HG02588 (cell line): ENCODE measurements at regions not wholly inside any gene's neighbourhood (a gene's known extent, or its start where the extent isn't known, plus 50 kb on each side); places are given as distances from the start of the nearest gene placed in this dataset.
A peak's percentile ranks its signal among the peaks of the same experiment; 100 is the strongest.
"Not testable (repeated sequence)": the region's sequence is repeated elsewhere in the genome, so short reads cannot be mapped to it uniquely, and the experiment has no call there.

ENCODE experiments used
- ATAC-seq: cut with Tn5 transposase; IDR thresholded peaks from one replicate; pipeline ENCODE4 v1.9.1; 2021; ENCODE audit warnings: mild to moderate bottlenecking, moderate library complexity; ENCODE audit not compliant: unreplicated experiment

DNA sequence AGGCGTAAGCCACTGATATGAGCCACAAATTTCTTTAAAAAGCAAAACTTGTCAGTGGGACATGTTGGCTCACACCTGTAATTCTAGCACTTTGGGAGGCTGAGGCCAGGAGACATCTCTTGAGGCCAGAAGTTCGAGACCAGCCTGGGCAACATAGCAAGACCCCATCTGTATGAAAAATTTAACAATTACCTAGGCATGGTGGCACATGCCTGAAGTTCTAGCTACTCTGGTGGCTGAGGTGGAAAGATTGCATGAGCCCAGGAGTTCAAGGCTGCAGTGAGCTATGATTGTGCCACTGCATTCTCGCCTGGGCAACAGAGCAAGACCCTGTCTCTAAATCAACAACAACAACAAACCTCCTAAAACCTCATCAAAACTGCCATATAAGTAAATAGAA lies 147.6 kb upstream of the BARHL2 start:
- ATAC-seq: no peak

DNA sequence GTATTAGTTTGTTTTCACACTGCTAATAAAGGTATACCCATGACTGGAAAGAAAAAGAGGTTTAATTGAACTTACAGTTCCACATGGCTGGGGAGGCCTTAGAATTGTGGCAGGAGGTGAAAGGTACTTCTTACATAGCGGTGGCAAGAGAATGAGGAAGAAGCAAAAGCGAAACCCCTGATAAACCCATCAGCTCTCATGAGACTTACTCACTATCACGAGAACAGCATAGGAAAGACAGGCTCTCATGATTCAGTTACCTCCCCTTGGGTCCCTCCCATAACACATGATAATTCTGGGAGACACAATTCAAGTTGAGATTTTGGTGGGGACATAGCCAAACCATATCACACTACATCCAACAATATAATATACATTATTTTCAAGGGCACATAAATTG lies 145.7 kb upstream of the BARHL2 start:
- no peak for ATAC-seq

DNA sequence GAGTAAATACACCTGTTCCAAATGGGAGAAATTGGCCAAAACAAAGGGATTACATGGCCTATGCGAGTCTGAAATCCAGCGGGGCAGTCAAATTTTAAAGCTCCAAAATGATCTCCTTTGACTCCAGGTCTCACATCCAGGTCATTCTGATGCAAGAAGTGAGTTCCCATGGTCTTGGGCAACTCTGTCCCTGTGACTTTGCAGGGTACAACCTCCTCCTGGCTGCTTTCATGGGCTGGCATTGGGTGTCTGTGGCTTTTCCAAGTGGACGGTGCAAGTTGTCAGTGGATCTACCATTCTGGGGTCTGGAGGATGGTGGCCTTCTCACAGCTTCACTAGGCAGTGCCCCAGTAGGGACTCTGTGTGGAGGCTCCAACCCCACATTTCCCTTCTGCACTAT lies 144.3 kb upstream of the BARHL2 start:
- not testable (repeated sequence) for ATAC-seq

DNA sequence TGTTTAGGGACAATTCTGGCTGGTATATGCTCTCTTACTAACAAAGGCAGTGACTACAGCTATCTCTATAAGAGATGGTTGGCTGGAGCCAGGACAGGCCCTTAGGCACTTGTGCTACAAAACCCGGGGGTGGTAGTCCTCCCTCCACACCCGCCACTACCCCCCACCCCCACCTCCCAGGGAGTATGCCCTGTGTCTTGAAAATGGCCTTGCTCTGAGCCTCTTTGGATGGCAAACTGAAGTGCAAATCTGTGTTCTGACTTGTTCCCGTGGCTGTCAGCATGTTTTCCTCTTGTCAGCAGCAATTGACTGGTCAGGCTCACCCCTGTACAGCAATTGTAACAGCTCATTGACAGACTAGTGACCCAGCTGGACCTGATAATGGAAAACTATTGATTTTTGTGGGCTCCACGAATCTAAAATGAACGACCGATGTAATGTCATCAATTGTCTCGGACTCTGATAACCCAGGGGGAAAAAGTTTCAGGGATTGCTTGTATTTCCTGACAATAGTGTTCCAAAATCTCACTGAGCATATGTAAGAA lies 139.4 kb upstream of the BARHL2 start:
- ATAC-seq: no peak

DNA sequence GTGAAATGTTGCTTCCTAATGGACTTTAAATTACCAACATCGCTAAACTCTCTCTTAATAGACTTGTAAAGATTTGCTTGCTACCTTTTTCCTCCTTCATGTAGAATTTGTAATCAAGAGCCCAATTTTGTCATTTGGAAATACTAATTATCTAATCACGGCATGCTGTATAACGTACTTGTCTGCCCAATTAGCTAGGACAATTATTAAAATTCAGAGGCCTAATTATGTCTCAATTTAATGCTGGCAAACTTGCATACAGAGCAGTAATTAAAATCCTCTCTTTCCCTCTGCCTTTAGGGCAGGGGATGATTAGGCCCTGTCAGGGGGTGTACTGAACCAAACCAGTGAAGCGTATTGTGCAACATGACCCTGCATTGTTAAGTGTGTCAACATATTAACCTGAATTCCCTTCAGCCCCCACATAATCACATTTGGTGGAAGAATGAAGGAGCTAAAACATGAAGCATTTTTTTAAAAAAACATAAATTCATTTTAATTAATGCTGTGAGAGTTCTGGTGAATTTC lies 137.4 kb upstream of the BARHL2 start:
- ATAC-seq: no peak

DNA sequence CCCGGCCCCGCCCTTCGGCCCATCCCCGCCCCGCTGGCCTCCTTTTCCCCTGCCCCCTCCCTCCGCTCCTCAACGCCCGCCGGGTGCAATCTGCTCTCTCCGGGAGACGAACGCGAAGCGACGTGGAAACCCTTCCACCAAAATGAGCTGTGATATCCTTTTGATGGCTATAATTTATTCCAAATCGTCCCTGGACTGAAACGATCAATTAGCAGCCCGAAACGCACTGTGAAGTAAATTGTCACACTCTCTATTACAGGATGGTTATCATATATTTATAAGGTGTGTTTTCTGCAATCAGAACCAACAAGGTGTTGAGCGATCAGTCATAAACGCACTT lies 134.6 kb upstream of the BARHL2 start:
- no peak for ATAC-seq

DNA sequence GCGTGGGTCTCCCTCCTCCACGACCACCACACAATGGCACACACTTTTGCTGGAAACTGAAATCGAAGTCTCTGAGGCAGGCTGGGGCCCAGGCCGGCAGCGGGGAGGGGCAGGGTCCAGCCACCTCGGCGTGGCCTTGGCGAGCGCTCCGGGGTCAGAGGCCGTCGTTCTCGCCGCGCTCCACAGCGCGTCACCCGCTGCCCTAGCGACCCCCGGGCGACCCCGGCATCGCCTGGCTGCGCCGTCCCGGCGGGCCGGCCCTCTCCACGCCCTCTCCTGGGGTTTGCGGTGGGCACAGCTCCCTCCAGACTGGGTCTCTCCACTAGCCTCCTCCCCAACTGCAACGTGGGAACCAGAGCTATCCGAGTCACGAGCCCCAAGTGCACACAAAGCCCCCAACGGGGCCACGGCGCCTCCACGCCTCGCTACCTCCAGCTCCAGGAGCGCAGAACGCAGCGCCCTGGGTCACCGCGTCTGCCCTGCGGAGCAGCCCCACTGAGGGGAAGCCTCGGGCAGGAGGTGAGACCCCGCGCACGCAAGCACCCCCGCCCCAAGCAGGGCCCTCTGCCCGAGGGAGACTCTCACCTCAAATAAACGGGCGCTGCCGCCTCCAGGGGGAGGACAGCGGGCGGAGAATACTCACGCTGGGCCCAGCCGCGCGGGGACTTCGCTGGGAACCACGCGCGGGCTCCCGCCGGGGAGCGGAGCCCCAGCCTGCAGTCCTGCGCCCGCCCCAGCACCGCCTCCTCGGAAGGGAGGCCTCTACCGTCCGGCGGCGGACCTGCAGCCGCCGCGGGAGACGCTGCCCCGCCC lies 134.0 kb upstream of the BARHL2 start:
- peak; percentile 100 for ATAC-seq

DNA sequence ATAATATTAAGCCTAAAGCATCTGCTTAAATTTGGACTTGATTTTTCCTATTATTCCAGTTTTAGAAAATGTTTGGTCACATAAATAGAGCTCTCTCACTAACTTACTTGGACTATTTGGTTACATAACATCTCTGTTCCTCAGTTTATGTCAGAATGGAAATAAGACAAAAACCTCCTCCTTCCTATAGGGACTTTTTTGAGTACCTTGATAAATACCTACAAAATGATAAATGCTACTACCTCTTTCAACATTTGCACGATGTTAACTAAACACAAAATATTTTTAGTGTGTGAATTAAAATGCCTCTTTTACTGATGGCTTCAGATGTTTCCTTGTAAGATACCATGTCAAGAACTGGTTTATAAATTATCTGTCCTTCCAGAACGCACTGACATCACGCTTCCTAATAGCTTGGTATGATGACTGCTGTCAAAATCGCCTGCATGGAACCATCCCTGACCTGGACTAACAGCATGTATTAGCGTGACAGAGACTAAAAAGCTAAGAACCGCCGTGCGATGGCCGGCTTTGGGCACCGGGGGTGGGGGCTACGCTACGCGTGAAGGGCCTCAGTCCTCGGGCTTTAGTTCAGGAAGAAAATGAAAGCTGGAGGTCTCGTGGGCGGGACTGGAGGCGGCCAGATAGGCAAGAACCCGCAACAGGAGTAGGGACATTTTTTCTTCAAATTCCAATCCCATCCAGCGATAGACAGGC lies 133.2 kb upstream of the BARHL2 start:
- no peak for ATAC-seq

DNA sequence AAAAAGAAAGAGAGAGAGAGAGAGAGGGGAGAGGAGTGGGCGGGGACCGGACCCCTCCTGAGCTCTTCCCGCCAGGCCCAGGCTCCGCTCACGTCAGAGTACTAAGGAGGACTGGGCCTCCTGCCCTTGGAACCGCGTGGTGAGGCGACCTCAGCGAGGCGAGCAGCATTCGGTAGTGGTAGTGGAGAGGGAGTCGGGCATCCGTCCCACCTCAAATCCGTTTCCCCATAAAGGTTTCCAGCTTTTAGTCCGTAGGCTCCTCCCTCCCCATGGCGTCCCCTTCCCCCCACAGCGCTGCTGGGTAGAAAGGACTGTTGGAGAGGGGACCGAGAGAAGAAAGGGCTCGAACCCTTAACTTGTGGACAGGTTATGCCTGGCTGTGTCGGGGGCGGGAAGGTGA lies 124.4 kb upstream of the BARHL2 start:
- ATAC-seq: no peak

DNA sequence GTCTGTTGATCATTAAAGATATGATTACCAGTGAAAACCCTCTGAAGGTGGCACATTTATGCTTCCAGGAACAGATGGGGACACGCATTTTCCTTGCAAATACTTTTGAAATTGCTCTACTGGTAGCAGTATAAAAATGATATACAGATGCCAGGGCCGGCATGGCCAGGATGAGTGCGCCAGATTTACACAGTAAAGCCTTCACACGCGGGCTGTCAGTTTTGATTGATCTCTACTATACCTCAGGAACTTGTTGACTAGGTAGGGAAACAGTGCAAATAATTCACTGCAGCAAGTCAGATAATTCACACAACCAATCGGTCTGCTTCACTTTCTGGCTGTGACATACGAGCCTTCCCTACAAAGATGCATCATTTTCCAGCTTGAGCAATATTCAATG lies 123.2 kb upstream of the BARHL2 start:
- no peak for ATAC-seq

DNA sequence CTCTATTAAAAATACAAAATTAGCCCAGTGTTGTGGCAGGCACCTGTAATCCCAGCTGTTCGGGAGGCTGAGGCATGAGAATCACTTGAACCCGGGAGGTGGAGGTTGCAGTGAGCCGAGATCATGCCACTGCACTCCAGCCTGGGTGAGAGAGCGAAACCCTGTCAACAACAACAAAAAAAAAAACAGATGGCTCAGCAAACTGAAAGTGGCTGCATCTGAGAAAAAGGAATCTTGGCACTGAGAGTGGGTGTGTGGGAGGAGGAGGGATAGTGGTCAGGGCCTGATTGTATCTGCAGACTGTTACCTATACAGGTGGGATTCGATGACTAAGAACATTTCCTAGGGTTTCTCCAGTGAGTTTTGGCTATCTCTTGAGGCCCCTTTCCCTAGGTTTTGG lies 122.2 kb upstream of the BARHL2 start:
- ATAC-seq: no peak

DNA sequence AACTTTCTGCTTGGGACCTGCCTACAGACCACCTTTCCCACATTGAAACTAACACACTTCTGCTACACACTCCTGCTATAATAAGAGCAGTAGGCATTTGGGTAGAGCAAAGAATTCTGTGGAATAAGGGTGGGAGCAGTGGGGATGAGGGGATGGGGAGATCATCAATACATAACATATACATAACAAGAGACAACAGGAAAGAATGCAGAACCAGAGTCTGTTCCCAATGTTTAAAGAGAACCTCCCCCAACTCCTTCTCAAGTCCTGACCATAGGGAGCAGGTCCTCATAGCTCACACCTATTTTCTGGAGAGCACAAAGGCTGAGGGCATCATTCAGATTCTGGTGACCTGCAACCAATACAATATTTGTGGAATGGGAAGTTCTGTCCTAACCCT lies 121.6 kb upstream of the BARHL2 start:
- ATAC-seq: no peak

DNA sequence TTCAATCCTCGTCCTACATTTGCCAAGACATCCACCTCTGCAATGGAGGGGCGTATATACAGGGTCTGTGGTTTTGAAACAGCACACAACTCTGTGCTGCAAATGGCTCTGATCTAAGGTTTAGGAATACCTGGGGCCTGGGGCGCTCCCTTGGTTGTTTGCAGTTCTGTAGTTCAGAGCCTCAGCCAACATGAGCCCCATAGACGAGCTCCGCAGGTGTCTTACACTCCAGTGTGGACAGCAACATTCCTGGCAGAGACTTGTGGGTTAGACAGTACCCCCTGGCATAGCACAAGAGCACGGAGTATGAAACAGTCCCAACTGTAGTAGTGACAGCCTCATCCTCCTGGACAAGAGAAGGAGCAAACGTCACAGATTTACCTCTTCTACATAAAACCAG lies 120.3 kb upstream of the BARHL2 start:
- ATAC-seq: no peak

DNA sequence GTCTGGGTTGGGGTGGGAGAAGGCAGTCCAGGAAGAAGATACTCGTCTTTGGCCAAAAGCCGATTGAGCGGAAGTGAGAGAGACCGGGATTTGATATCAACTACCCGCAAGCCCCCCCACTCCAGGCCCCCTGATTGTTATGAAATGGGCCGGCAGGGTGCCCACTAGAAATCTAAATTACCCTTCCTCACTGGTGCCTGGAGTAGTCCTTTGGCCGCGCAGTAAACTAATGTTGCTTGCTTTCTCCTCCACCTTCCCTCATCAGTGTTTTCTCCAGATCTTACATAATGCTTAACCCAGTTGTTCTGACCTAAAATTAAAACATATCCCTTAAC lies 119.2 kb upstream of the BARHL2 start:
- no peak for ATAC-seq

DNA sequence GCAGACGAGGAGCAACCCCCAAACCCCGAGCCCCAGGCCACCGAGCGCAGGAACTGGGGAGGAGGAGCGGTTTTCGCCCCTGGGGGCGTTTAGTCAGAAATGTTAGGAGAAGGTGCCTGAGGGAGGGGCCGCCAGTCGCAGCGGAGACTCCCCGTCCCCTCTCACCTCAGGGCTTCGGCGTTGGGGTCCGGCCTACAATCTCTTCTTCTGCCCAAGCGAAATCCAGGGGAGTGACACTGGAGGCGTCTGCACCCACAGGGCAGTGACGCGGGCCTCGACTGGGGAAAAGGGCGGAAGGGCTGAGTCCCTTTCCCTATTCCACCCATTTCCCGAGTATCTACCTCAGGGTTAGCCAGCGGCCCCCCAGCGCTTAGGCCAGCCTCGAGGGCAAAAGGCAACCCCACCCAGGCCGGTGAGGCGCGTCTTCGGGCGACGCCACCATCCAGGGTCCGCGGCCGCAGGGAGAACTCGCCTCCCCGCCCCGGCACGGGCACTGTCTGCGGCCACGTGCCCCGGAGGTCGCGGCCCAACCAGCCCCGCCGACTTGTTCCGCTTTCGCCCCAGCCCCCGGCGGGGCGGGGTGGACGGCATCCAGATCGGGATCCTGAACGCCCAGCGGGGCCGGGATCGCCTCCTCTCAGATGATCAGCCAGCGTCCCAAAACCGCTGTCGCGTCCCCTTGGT lies 118.7 kb upstream of the BARHL2 start:
- no peak for ATAC-seq

DNA sequence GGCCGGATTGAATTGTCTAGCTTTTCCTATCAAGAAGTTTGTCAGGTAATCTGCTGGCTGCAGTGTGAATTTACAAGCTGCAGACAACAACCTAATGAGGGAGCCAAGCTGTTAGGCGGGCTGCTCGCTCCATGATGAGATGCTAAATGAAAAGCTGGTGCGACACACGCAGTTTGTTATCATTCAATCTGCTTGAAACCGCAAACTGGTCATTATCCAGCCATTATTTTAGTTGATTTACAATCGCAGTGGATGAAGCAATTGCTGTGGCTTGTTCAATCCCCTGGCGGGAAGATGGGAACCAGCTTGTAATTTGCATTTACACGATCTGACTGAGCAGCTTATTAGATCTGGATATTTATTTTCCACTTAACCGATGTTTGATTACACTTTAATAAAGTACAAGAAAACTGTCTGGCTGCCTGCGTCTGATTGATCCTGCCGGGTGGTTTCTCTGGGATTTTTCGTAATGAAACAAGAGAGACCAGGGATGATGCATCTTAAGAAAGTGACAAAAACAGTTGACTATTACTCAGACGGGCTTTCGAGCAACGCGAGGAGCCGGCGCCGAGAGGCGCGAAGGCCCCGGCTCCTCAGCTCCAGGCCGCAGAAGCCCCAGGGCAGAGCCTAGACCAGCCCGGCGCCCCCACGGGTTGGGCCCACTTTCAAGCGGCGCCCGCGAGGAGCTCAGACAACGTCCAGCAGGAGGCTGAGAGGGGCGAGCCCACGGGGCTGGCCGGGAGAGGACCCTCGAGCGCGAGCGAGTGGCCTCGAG lies 118.0 kb upstream of the BARHL2 start:
- ATAC-seq: no peak

DNA sequence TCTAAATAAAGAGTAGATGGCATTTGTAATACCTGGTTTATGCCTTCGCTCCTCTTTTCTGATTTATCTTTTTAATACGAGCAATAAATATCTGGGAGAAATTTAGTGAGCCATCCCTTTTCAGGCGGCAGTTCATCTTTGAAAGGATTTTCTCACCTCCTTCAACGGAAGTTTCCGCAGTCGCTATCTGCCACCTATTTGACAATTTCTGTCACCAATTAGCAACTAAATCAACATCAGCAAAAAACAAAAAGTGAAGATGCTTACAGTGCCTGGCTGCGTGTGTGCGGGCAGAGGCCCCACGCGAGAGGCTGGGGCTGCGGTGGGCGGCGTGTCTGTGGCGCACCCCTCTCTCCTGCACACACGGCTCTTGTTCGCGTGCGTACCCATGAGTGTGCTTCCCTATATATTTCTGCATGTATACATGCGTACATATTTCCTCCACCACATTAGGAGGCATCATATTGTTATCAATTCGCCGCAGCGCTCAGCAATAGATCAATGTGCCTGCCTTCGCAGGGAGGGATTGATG lies 117.3 kb upstream of the BARHL2 start:
- ATAC-seq: no peak

DNA sequence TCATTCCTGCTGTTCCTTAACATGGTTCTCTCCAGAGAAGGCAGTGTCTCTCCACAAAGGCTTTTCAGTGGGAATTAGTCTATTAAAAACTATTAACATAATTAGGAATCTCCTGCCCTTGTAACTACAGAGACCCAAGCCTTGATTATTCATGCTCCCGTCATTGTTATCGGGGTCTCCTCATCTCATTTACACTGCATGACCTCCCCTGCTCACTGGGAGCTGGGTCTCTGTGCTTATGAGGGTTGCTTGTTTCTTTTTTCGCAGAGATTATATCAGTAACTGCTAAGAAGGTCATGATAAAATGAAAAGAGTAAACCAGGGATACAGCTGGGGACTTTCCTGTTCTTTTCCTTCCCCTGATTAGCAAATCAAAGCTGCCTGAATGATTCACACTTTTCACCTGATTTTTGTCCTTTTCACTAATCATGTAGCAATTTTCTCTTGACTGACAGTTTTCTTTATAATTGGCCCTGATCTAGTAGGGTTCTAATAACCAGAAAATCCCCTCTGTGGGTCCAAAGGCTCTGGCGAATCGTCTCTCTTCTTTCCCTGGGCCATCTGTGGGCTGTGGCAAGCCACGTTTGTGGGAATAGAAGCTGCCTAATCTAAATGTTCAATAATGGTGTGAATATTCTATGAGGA lies 116.5 kb upstream of the BARHL2 start:
- no peak for ATAC-seq

DNA sequence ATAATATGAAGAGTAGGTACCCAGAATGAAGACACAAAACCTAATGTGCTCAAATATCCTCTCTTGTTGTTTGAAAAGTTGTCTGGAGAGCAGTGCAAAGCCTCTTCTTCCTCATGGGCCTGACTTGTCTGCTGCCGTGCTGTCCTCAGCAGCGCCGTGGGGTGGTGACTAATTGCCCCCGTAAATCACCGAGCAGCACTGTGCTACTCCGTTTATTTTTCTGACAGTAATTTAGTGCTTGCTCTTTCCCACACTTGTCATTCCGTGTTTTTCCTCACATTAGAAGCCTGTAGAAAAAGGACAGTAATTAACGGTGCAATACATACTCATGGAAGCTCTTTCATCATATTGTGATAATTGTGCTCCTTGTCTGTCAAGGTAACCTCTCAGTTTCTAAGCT lies 114.8 kb upstream of the BARHL2 start:
- ATAC-seq: no peak

DNA sequence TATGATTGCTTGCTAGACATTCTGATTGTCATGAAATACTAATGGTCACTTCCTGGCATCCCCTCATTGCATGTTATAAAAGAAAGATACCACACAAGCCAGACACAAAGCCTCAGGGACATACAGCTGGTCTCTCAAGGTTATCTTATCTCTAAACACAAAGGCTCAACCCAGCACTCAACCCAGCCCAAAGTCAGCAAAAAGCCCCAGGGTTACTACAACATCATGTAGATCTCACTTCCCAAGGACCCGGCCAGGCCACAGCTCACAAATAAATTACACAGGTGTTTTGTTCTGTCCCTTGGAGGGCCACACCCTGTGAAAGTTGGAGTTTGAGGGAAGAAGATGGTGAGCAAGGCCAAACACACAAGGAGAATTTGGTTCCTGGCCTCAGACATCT lies 109.7 kb upstream of the BARHL2 start:
- no peak for ATAC-seq
